DND-41 (cell line): ENCODE measurements at regions not wholly inside any gene's neighbourhood (a gene's known extent, or its start where the extent isn't known, plus 50 kb on each side); places are given as distances from the start of the nearest gene placed in this dataset.

ENCODE experiments used
- CTCF ChIP-seq: IDR thresholded peaks from 2 replicates; pipeline ENCODE4 v1.5.1; 2012; ENCODE audit warnings: borderline replicate concordance, low read length, moderate library complexity, mild to moderate bottlenecking; ENCODE audit not compliant: poor library complexity, severe bottlenecking; ENCODE audit errors: extremely low read depth
- EZH2 ChIP-seq: IDR thresholded peaks from 3 replicates; pipeline ENCODE4 v1.6.1; 2012; ENCODE audit warnings: borderline replicate concordance, low read depth, mild to moderate bottlenecking, moderate library complexity, low read length, inconsistent platforms; ENCODE audit not compliant: severe bottlenecking

GRCh38 chr4:41360214-41360920 lies 103.6 kb downstream of the UCHL1 start:
- TF ChIP-seq CTCF = no peak
- no peak for TF ChIP-seq EZH2
